Activated T-cell treated with anti-CD3 and anti-CD28 coated beads, Interleukin-2, amount 50 U/mL, for 72 hours (primary cell): ENCODE measurements at regions not wholly inside any gene's neighbourhood (a gene's known extent, or its start where the extent isn't known, plus 50 kb on each side); places are given as distances from the start of the nearest gene placed in this dataset.

Source experiments
- ATAC-seq, 2 donors: fragments of 150-1000 bp; cut with Tn5 transposase; replicated peaks in 1 of 2; 2 replicates each; pipeline ENCODE4 v1.10.0; 2021; ENCODE audit warnings: moderate library complexity in 2 of 2, mild to moderate bottlenecking in 1 of 2
- DNase-seq, 2 donors: peaks; one replicate each; pipeline ENCODE4 v3.0.0; 2021 to 2022; ENCODE audit warnings: mixed read lengths in 1 of 2
- H3K27ac Mint-ChIP-seq: one replicate; pipeline ENCODE4 v1.8.0; 2022; ENCODE audit warnings: mild to moderate bottlenecking, moderate library complexity, mixed read lengths
- H3K27me3 Mint-ChIP-seq: one replicate; pipeline ENCODE4 v1.8.0; 2022; ENCODE audit warnings: low read depth, mixed read lengths
- H3K36me3 Mint-ChIP-seq, 2 donors: one replicate each; pipeline ENCODE4 v1.8.0; 2022; ENCODE audit warnings: mixed read lengths in 2 of 2, mild to moderate bottlenecking in 1 of 2; ENCODE audit not compliant: insufficient read depth in 2 of 2
- H3K4me1 Mint-ChIP-seq: one replicate; pipeline ENCODE4 v1.8.0; 2022; ENCODE audit warnings: low read depth, mixed read lengths
- H3K4me3 Mint-ChIP-seq, 2 donors: one replicate each; pipeline ENCODE4 v1.8.0; 2022; ENCODE audit warnings: mild to moderate bottlenecking in 2 of 2, mixed read lengths in 2 of 2, moderate library complexity in 2 of 2
- H3K9me3 Mint-ChIP-seq, 2 donors: one replicate each; pipeline ENCODE4 v1.8.0; 2022; ENCODE audit warnings: mixed read lengths in 2 of 2

GRCh38 chr5:160959804-160960203 lies 107.8 kb upstream of the ATP10B start:
- no peaks in the 10 kb centered on the region for H3K4me1 Mint-ChIP-seq
- H3K4me3 Mint-ChIP-seq, result no peak overlapping the region
- ATAC-seq (peak in 1 of 2 donors; percentile 49), DNase-seq (peak in 1 of 2 donors; percentile 21)
- H3K27ac Mint-ChIP-seq, result no peak overlapping the region
- peaks cover 10% of the 10 kb centered on the region for H3K27me3 Mint-ChIP-seq
- H3K36me3 Mint-ChIP-seq, result no peaks in the 10 kb centered on the region
- no peaks in the 10 kb centered on the region for H3K9me3 Mint-ChIP-seq

GRCh38 chr5:160957312-160957861 lies 105.4 kb upstream of the ATP10B start:
- no peaks in the 10 kb centered on the region for H3K36me3 Mint-ChIP-seq
- H3K4me1 Mint-ChIP-seq, result no peaks in the 10 kb centered on the region
- no peak overlapping the region for H3K4me3 Mint-ChIP-seq
- ATAC-seq (peak; percentile 27 to 83), DNase-seq (no peak)
- no peaks in the 10 kb centered on the region for H3K9me3 Mint-ChIP-seq
- no peak overlapping the region for H3K27ac Mint-ChIP-seq
- peaks cover 10% of the 10 kb centered on the region for H3K27me3 Mint-ChIP-seq

GRCh38 chr5:160956051-160956450 lies 104.0 kb upstream of the ATP10B start:
- DNase-seq (no peak), ATAC-seq (no peak)
- H3K36me3 Mint-ChIP-seq, result no peaks in the 10 kb centered on the region

GRCh38 chr5:160950311-160950710 lies 98.3 kb upstream of the ATP10B start:
- no peak for DNase-seq
- Mint-ChIP-seq H3K9me3 (peaks cover 0 to 2% of the 10 kb centered on the region in 2 donors), H3K4me1 (no peaks in the 10 kb centered on the region), H3K27me3 (no peaks in the 10 kb centered on the region), H3K36me3 (no peaks in the 10 kb centered on the region), H3K4me3 (no peak overlapping the region), H3K27ac (no peak overlapping the region)
- ATAC-seq, result no peak

More at GRCh38 chr5:160956051-160956450, 104.0 kb upstream of the ATP10B start:
- peaks cover 10% of the 10 kb centered on the region for H3K27me3 Mint-ChIP-seq
- H3K27ac Mint-ChIP-seq, result no peak overlapping the region
- no peak overlapping the region for H3K4me3 Mint-ChIP-seq
- H3K9me3 Mint-ChIP-seq, result no peaks in the 10 kb centered on the region
- no peaks in the 10 kb centered on the region for H3K4me1 Mint-ChIP-seq

GRCh38 chr5:160940725-160941124 lies 88.7 kb upstream of the ATP10B start:
- H3K27ac Mint-ChIP-seq, result no peak overlapping the region
- no peaks in the 10 kb centered on the region for H3K4me1 Mint-ChIP-seq
- no peak overlapping the region for H3K4me3 Mint-ChIP-seq
- no peaks in the 10 kb centered on the region for H3K36me3 Mint-ChIP-seq
- DNase-seq, result no peak
- H3K27me3 Mint-ChIP-seq, result no peaks in the 10 kb centered on the region
- ATAC-seq, result no peak
- H3K9me3 Mint-ChIP-seq, result peaks cover 0 to 4% of the 10 kb centered on the region in 2 donors

- Mint-ChIP-seq H3K4me1 (no peaks in the 10 kb centered on the region), H3K27ac (no peak overlapping the region), H3K9me3 (no peaks in the 10 kb centered on the region), H3K36me3 (no peaks in the 10 kb centered on the region), H3K27me3 (no peaks in the 10 kb centered on the region), H3K4me3 (no peak overlapping the region)
- DNase-seq (no peak), ATAC-seq (no peak)
These were observed 86.5 kb upstream of the ATP10B start for GRCh38 chr5:160938532-160938931.

GRCh38 chr5:160937570-160937969 lies 85.6 kb upstream of the ATP10B start:
- ATAC-seq, result no peak
- DNase-seq, result no peak
- H3K27ac Mint-ChIP-seq, result no peak overlapping the region
- no peak overlapping the region for H3K4me3 Mint-ChIP-seq
- H3K9me3 Mint-ChIP-seq, result no peaks in the 10 kb centered on the region
- H3K4me1 Mint-ChIP-seq, result no peaks in the 10 kb centered on the region
- no peaks in the 10 kb centered on the region for H3K36me3 Mint-ChIP-seq
- H3K27me3 Mint-ChIP-seq, result no peaks in the 10 kb centered on the region

- Mint-ChIP-seq H3K4me1 (no peaks in the 10 kb centered on the region), H3K27me3 (no peaks in the 10 kb centered on the region), H3K36me3 (no peaks in the 10 kb centered on the region), H3K27ac (no peak overlapping the region), H3K4me3 (no peak overlapping the region), H3K9me3 (no peaks in the 10 kb centered on the region)
- ATAC-seq (no peak), DNase-seq (no peak)
These were observed 83.8 kb upstream of the ATP10B start for GRCh38 chr5:160935776-160936175.

GRCh38 chr5:160931283-160931682 lies 79.3 kb upstream of the ATP10B start:
- no peak overlapping the region for H3K27ac Mint-ChIP-seq
- H3K27me3 Mint-ChIP-seq, result no peaks in the 10 kb centered on the region
- DNase-seq (no peak), ATAC-seq (no peak)
- H3K9me3 Mint-ChIP-seq, result no peaks in the 10 kb centered on the region
- no peaks in the 10 kb centered on the region for H3K36me3 Mint-ChIP-seq
- H3K4me3 Mint-ChIP-seq, result no peak overlapping the region
- H3K4me1 Mint-ChIP-seq, result no peaks in the 10 kb centered on the region

- no peak overlapping the region for H3K27ac Mint-ChIP-seq
- H3K9me3 Mint-ChIP-seq, result no peaks in the 10 kb centered on the region
- H3K4me1 Mint-ChIP-seq, result no peaks in the 10 kb centered on the region
- ATAC-seq (no peak), DNase-seq (no peak)
- H3K36me3 Mint-ChIP-seq, result no peaks in the 10 kb centered on the region
- no peak overlapping the region for H3K4me3 Mint-ChIP-seq
- no peaks in the 10 kb centered on the region for H3K27me3 Mint-ChIP-seq
These were observed 78.4 kb upstream of the ATP10B start for GRCh38 chr5:160930406-160930805.

- no peak overlapping the region for H3K27ac Mint-ChIP-seq
- H3K9me3 Mint-ChIP-seq, result no peaks in the 10 kb centered on the region
These were observed 77.9 kb upstream of the ATP10B start for GRCh38 chr5:160929906-160930305.

GRCh38 chr5:160929360-160929759 lies 77.3 kb upstream of the ATP10B start:
- Mint-ChIP-seq H3K27ac (no peak overlapping the region), H3K4me3 (no peak overlapping the region), H3K36me3 (no peaks in the 10 kb centered on the region), H3K27me3 (no peaks in the 10 kb centered on the region), H3K9me3 (no peaks in the 10 kb centered on the region), H3K4me1 (no peaks in the 10 kb centered on the region)
- no peak for ATAC-seq
- DNase-seq, result no peak

More at GRCh38 chr5:160929906-160930305, 77.9 kb upstream of the ATP10B start:
- H3K36me3 Mint-ChIP-seq, result no peaks in the 10 kb centered on the region
- DNase-seq, result no peak
- H3K4me3 Mint-ChIP-seq, result no peak overlapping the region
- no peaks in the 10 kb centered on the region for H3K4me1 Mint-ChIP-seq
- no peaks in the 10 kb centered on the region for H3K27me3 Mint-ChIP-seq
- no peak for ATAC-seq

GRCh38 chr5:160926428-160926827 lies 74.4 kb upstream of the ATP10B start:
- no peaks in the 10 kb centered on the region for H3K27me3 Mint-ChIP-seq
- no peak overlapping the region for H3K4me3 Mint-ChIP-seq
- no peaks in the 10 kb centered on the region for H3K9me3 Mint-ChIP-seq
- H3K27ac Mint-ChIP-seq, result no peak overlapping the region
- no peak for ATAC-seq
- no peaks in the 10 kb centered on the region for H3K4me1 Mint-ChIP-seq
- H3K36me3 Mint-ChIP-seq, result no peaks in the 10 kb centered on the region
- no peak for DNase-seq

GRCh38 chr5:160925281-160925680 lies 73.3 kb upstream of the ATP10B start:
- no peaks in the 10 kb centered on the region for H3K4me1 Mint-ChIP-seq
- H3K36me3 Mint-ChIP-seq, result no peaks in the 10 kb centered on the region
- H3K9me3 Mint-ChIP-seq, result no peaks in the 10 kb centered on the region
- H3K27ac Mint-ChIP-seq, result no peak overlapping the region
- no peaks in the 10 kb centered on the region for H3K27me3 Mint-ChIP-seq
- DNase-seq (no peak), ATAC-seq (no peak)
- no peak overlapping the region for H3K4me3 Mint-ChIP-seq
